ENCODE measurements at regions not wholly inside any gene's neighbourhood (a gene's known extent, or its start where the extent isn't known, plus 50 kb on each side); places are given as distances from the start of the nearest gene placed in this dataset.
"Not testable (repeated sequence)": the region's sequence is repeated elsewhere in the genome, so short reads cannot be mapped to it uniquely, and the experiment has no call there.

GRCh38 chr12:131380965-131381705 is 329.8 kb upstream of the SFSWAP start:
- DNase-seq = no peak

GRCh38 chr12:131381716-131382430 is 329.0 kb upstream of the SFSWAP start:
- DNase-seq = no peak

GRCh38 chr12:131383291-131383690 is 327.6 kb upstream of the SFSWAP start:
- no peak for DNase-seq

- no peak for DNase-seq
These were observed 326.9 kb upstream of the SFSWAP start for GRCh38 chr12:131383741-131384543.

- no peak for DNase-seq
These were observed 326.4 kb upstream of the SFSWAP start for GRCh38 chr12:131384544-131384855.

- DNase-seq = no peak
These were observed 325.4 kb upstream of the SFSWAP start for GRCh38 chr12:131385313-131386166.

GRCh38 chr12:131386167-131386521 is 324.7 kb upstream of the SFSWAP start:
- DNase-seq = no peak

- no peak for DNase-seq
These were observed 324.1 kb upstream of the SFSWAP start for GRCh38 chr12:131386781-131387180.

GRCh38 chr12:131387281-131388163 is 323.4 kb upstream of the SFSWAP start:
- DNase-seq = no peak

- DNase-seq = not testable (repeated sequence)
These were observed 322.5 kb upstream of the SFSWAP start for GRCh38 chr12:131388164-131389053.

GRCh38 chr12:131389054-131390013 is 321.6 kb upstream of the SFSWAP start:
- DNase-seq = no peak

- no peak for DNase-seq
These were observed 320.2 kb upstream of the SFSWAP start for GRCh38 chr12:131390412-131391334.

- DNase-seq = no peak
These were observed 319.5 kb upstream of the SFSWAP start for GRCh38 chr12:131391399-131391798.

- DNase-seq = not testable (repeated sequence)
These were observed 316.1 kb upstream of the SFSWAP start for GRCh38 chr12:131394752-131395151.

- not testable (repeated sequence) for DNase-seq
These were observed 315.6 kb upstream of the SFSWAP start for GRCh38 chr12:131395209-131395684.

GRCh38 chr12:131395971-131396573 is 314.8 kb upstream of the SFSWAP start:
- no peak for DNase-seq

- DNase-seq = no peak
These were observed 313.3 kb upstream of the SFSWAP start for GRCh38 chr12:131397493-131398181.
